ENCODE measurements at regions not wholly inside any gene's neighbourhood (a gene's known extent, or its start where the extent isn't known, plus 50 kb on each side); places are given as distances from the start of the nearest gene placed in this dataset.

GRCh38 chr7:15985587-15986384 is 299.3 kb upstream of the MEOX2 start:
- DNase-seq: no peak

- no peak for DNase-seq
These were observed 291.2 kb upstream of the MEOX2 start for GRCh38 chr7:15977663-15978062.

GRCh38 chr7:15972862-15973275 is 286.4 kb upstream of the MEOX2 start:
- DNase-seq: no peak

- no peak for DNase-seq
These were observed 281.1 kb upstream of the MEOX2 start for GRCh38 chr7:15967551-15967950.

GRCh38 chr7:15967121-15967520 is 280.6 kb upstream of the MEOX2 start:
- no peak for DNase-seq

GRCh38 chr7:15963206-15963605 is 276.7 kb upstream of the MEOX2 start:
- DNase-seq: no peak

- no peak for DNase-seq
These were observed 268.3 kb upstream of the MEOX2 start for GRCh38 chr7:15954671-15955354.

GRCh38 chr7:15950299-15950698 is 263.8 kb upstream of the MEOX2 start:
- DNase-seq: no peak

GRCh38 chr7:15947754-15948153 is 261.3 kb upstream of the MEOX2 start:
- DNase-seq: no peak

- DNase-seq: no peak
These were observed 251.6 kb upstream of the MEOX2 start for GRCh38 chr7:15938115-15938514.

- no peak for DNase-seq
These were observed 251.1 kb upstream of the MEOX2 start for GRCh38 chr7:15937571-15937970.

GRCh38 chr7:15936991-15937390 is 250.5 kb upstream of the MEOX2 start:
- DNase-seq: no peak

- no peak for DNase-seq
These were observed 245.8 kb upstream of the MEOX2 start for GRCh38 chr7:15932318-15932717.

GRCh38 chr7:15929411-15929810 is 242.9 kb upstream of the MEOX2 start:
- no peak for DNase-seq

GRCh38 chr7:15925608-15926007 is 239.1 kb upstream of the MEOX2 start:
- DNase-seq: no peak

- DNase-seq: no peak
These were observed 238.4 kb upstream of the MEOX2 start for GRCh38 chr7:15924910-15925309.

- no peak for DNase-seq
These were observed 235.5 kb upstream of the MEOX2 start for GRCh38 chr7:15922002-15922401.

GRCh38 chr7:15921576-15921975 is 235.1 kb upstream of the MEOX2 start:
- DNase-seq: no peak

- DNase-seq: no peak
These were observed 234.5 kb upstream of the MEOX2 start for GRCh38 chr7:15920953-15921352.

GRCh38 chr7:15916681-15917380 is 230.3 kb upstream of the MEOX2 start:
- DNase-seq: no peak

- DNase-seq: no peak
These were observed 229.3 kb upstream of the MEOX2 start for GRCh38 chr7:15915686-15916293.

GRCh38 chr7:15914611-15915010 is 228.1 kb upstream of the MEOX2 start:
- DNase-seq: no peak

GRCh38 chr7:15906436-15906835 is 220.0 kb upstream of the MEOX2 start:
- no peak for DNase-seq
